Uterus (tissue), 3 donors: ENCODE measurements at regions not wholly inside any gene's neighbourhood (a gene's known extent, or its start where the extent isn't known, plus 50 kb on each side); places are given as distances from the start of the nearest gene placed in this dataset.

ENCODE experiments used
- DNase-seq, 2 donors: peaks; one replicate each; pipeline ENCODE4 v3.0.0-alpha.2; 2019 to 2020
- H3K27ac ChIP-seq, 2 donors: fragments of 200-600 bp; sonication (generic); 1 replicate in 1 of 2; 2 replicates in 1 of 2; pipeline ENCODE4 v1.5.1; 2016 to 2018
- H3K27me3 ChIP-seq, 2 donors: fragments of 200-600 bp; sonication (generic); one replicate each; pipeline ENCODE4 v1.5.1; 2018 to 2019; ENCODE audit warnings: control low read depth in 1 of 2
- H3K36me3 ChIP-seq, 2 donors: fragments of 200-600 bp; sonication (generic); one replicate each; pipeline ENCODE4 v1.5.1; 2019; ENCODE audit warnings: control low read depth in 1 of 2
- H3K4me1 ChIP-seq, 2 donors: fragments of 200-600 bp; sonication (generic); one replicate each; pipeline ENCODE4 v1.5.1; 2018 to 2019; ENCODE audit warnings: control low read depth in 1 of 2
- H3K4me3 ChIP-seq, 2 donors: fragments of 200-600 bp; sonication (generic); 1 replicate in 1 of 2; 2 replicates in 1 of 2; pipeline ENCODE4 v1.5.1; 2018 to 2019; ENCODE audit warnings: mild to moderate bottlenecking in 1 of 2
- H3K9me3 ChIP-seq, 2 donors: fragments of 200-600 bp; sonication (generic); one replicate each; pipeline ENCODE4 v1.5.1; 2019; ENCODE audit warnings: control low read depth in 1 of 2
- CTCF ChIP-seq, 4 experiments: fragments of 200-600 bp in 2 of 4; fragments of 450-650 bp in 2 of 4; sonication (generic) in 2 of 4; IDR thresholded peaks; one replicate each; pipeline ENCODE4 v1.5.1; 2016 to 2019; ENCODE audit warnings: antibody characterized with exemption in 4 of 4, mild to moderate bottlenecking in 2 of 4, moderate library complexity in 1 of 4
- POLR2A ChIP-seq, 2 donors: fragments of 450-650 bp; IDR thresholded peaks; one replicate each; pipeline ENCODE4 v1.6.1; 2016; ENCODE audit warnings: antibody characterized with exemption in 2 of 2, mild to moderate bottlenecking in 1 of 2, moderate library complexity in 1 of 2
- intact Hi-C: fragments of 100-400 bp; cut with DNase I; formaldehyde crosslinking; loops from one replicate; pipeline ENCODE4 v1.15.1; 2023; ENCODE audit warnings: low total_unique reads
- donor health status: DM: yes; HTN: yes; CAD: no.

GRCh38 chr12:38538319-38538718 lies 221.7 kb downstream of the ALG10B start:
- no peaks in the 10 kb centered on the region for H3K27me3 ChIP-seq
- H3K4me3 ChIP-seq = no peak overlapping the region
- no peaks in the 10 kb centered on the region for H3K9me3 ChIP-seq
- no peak overlapping the region for H3K27ac ChIP-seq
- intact Hi-C loops = no loop called here
- no peak for TF ChIP-seq POLR2A (IDR thresholded peaks at IDR 0.05)
- TF ChIP-seq CTCF (IDR thresholded peaks at IDR 0.05) = no peak
- no peak for DNase-seq
- H3K4me1 ChIP-seq = no peaks in the 10 kb centered on the region
- no peaks in the 10 kb centered on the region for H3K36me3 ChIP-seq

DNA sequence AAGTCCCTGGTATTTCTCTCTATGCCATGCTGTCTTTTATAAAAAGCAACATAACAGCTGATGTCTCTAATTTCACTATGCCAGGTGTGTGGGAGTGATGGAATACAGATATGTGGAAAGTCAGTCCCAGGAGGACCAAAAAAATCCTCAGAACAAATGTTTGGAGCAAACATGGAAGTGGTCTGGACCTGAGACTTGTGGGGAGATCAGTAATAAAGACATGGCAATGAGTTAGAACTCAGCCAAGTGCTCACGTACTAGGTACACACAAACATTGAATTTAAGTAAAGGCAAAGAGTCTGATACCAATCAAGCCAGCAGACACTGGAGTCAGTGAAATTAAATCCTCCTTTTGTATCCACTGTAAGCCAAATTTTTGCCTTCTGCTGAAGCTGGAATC lies 223.6 kb downstream of the ALG10B start:
- intact Hi-C loops = no loop called here
- H3K36me3 ChIP-seq = no peaks in the 10 kb centered on the region
- no peak for DNase-seq
- no peak overlapping the region for H3K27ac ChIP-seq
- TF ChIP-seq POLR2A (IDR thresholded peaks at IDR 0.05) (no peak), CTCF (IDR thresholded peaks at IDR 0.05) (no peak)
- H3K9me3 ChIP-seq = no peaks in the 10 kb centered on the region
- H3K4me3 ChIP-seq = no peak overlapping the region
- no peaks in the 10 kb centered on the region for H3K27me3 ChIP-seq
- H3K4me1 ChIP-seq = no peaks in the 10 kb centered on the region

DNA sequence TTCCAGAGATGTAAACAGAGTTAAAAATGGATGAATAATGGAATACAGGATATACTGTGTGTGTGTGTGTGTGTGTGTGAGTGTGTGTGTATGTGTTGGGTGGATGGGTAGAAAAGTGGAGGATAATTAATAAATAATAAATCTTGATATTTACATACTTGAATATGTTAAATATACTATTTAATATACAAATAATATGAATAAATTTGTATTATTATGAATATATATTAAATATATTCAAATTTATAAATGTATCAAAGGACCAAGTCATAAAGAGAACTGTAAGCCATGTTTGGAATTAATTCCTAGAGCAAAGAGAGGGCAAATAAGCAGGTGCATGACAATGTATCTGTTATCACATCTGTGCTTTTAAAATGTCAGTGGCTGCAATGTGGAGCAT lies 225.3 kb downstream of the ALG10B start:
- no peaks in the 10 kb centered on the region for H3K36me3 ChIP-seq
- DNase-seq = no peak
- no peaks in the 10 kb centered on the region for H3K4me1 ChIP-seq
- no peak for TF ChIP-seq CTCF (IDR thresholded peaks at IDR 0.05)
- no peak for TF ChIP-seq POLR2A (IDR thresholded peaks at IDR 0.05)
- H3K27ac ChIP-seq = no peak overlapping the region
- intact Hi-C loops = no loop called here
- H3K27me3 ChIP-seq = no peaks in the 10 kb centered on the region
- no peak overlapping the region for H3K4me3 ChIP-seq
- no peaks in the 10 kb centered on the region for H3K9me3 ChIP-seq

GRCh38 chr12:38543151-38543550 lies 226.6 kb downstream of the ALG10B start:
- Histone ChIP-seq H3K27ac (no peak overlapping the region), H3K4me3 (no peak overlapping the region), H3K27me3 (no peaks in the 10 kb centered on the region), H3K9me3 (no peaks in the 10 kb centered on the region), H3K36me3 (no peaks in the 10 kb centered on the region), H3K4me1 (no peaks in the 10 kb centered on the region)
- DNase-seq = no peak
- TF ChIP-seq POLR2A (IDR thresholded peaks at IDR 0.05) = no peak
- TF ChIP-seq CTCF (IDR thresholded peaks at IDR 0.05) = no peak
- intact Hi-C loops = no loop called here

DNA sequence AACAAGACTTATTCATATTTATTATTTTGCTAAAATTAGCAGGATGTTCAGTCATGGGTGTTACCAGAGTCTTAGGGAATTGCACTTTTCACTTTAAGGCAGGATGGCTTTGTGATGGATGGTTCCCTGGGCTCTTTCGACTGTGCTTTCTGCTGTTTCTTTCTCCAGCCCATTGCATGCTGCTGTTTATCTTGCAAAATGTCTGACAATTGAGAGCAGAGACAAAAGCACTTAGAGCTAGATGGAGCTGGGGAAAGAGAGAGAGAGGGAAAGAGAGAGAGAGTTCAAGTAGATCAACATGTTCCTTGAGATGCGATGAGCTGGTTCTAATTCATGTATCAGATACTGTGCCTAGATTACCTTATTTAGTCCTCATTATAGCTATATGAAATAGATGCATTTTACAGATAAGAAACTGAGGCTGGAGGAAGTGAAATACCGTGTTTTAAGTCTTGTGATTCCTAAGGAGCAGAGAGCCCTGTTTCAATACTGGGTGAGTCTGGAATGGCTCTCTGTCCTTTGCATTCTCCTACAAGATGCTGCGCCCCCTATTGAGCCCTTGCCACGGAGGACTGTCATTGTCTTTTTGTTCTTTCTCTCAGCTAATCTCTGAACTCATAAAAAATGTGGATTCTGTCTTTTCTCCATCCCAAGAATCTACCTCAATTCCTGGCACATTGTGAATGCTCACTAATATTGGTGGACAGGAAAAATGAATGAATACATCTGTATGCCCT lies 227.9 kb downstream of the ALG10B start:
- no peak for TF ChIP-seq CTCF (IDR thresholded peaks at IDR 0.05)
- intact Hi-C loops = no loop called here
- Histone ChIP-seq H3K27me3 (no peaks in the 10 kb centered on the region), H3K36me3 (no peaks in the 10 kb centered on the region), H3K27ac (no peak overlapping the region), H3K9me3 (no peaks in the 10 kb centered on the region), H3K4me1 (no peaks in the 10 kb centered on the region), H3K4me3 (no peak overlapping the region)
- DNase-seq = no peak
